PC-9 (cell line): ENCODE measurements at regions not wholly inside any gene's neighbourhood (a gene's known extent, or its start where the extent isn't known, plus 50 kb on each side); places are given as distances from the start of the nearest gene placed in this dataset.

Source experiments
- BruUV-seq: library from RNA; stranded (reverse); fragments of 400-500 nt; replicated peaks from 2 replicates; lab custom pipeline; 2021; lab: Mats Ljungman, UMichigan
- CTCF ChIA-PET: fragments of 300-600 bp; sonication (Branson Sonifier 250); formaldehyde crosslinking; loops from one replicate; lab custom pipeline; 2022; ENCODE audit warnings: antibody characterized with exemption; lab: Charles Lee
- POLR2A ChIA-PET: fragments of 300-600 bp; sonication (Branson Sonifier 250); formaldehyde crosslinking; loops from one replicate; lab custom pipeline; 2022; ENCODE audit warnings: antibody characterized with exemption; ENCODE audit not compliant: unreplicated experiment; lab: Charles Lee
- DNase-seq, 2 experiments: peaks; one replicate each; pipeline versions ENCODE4 v3.0.0 to v3.0.0-alpha.2; 2015 to 2022; ENCODE audit warnings: mixed read lengths in 1 of 2
- H2AFZ ChIP-seq: fragments of 200-600 bp; sonication (generic); 2 replicates; pipeline ENCODE4 v1.8.1; 2017; ENCODE audit warnings: antibody characterized with exemption
- H3F3A ChIP-seq: fragments of 200-600 bp; sonication (generic); 2 replicates; pipeline ENCODE4 v1.8.1; 2017; ENCODE audit warnings: antibody characterized with exemption, mild to moderate bottlenecking, low read depth; ENCODE audit not compliant: insufficient read depth
- H3K27ac ChIP-seq: fragments of 200-600 bp; sonication (generic); 2 replicates; pipeline ENCODE4 v1.6.1; 2016; ENCODE audit warnings: mixed run types
- H3K27me3 ChIP-seq: fragments of 200-600 bp; sonication (generic); 2 replicates; pipeline ENCODE4 v1.6.1; 2016; ENCODE audit warnings: low read depth, mixed run types; ENCODE audit not compliant: insufficient read depth
- H3K36me3 ChIP-seq: fragments of 200-600 bp; sonication (generic); 2 replicates; pipeline ENCODE4 v1.6.1; 2016; ENCODE audit warnings: low read depth, mixed run types
- H3K4me1 ChIP-seq: fragments of 200-600 bp; sonication (generic); replicated peaks from 2 replicates; pipeline ENCODE4 v1.6.1; 2016; ENCODE audit warnings: mixed run types; ENCODE audit not compliant: insufficient read depth
- H3K4me2 ChIP-seq: fragments of 200-600 bp; sonication (generic); 2 replicates; pipeline ENCODE4 v1.6.1; 2017; ENCODE audit warnings: mixed run types
- H3K4me3 ChIP-seq: fragments of 200-600 bp; sonication (generic); 2 replicates; pipeline ENCODE4 v1.6.1; 2016; ENCODE audit warnings: mixed run types
- H3K79me2 ChIP-seq: fragments of 200-600 bp; sonication (generic); 2 replicates; pipeline ENCODE4 v1.6.1; 2017; ENCODE audit warnings: low read depth, mixed run types
- H3K9me2 ChIP-seq: fragments of 200-600 bp; sonication (generic); 2 replicates; pipeline ENCODE4 v1.8.1; 2017; ENCODE audit warnings: mild to moderate bottlenecking; ENCODE audit not compliant: insufficient read depth
- H3K9me3 ChIP-seq: fragments of 200-600 bp; sonication (generic); 2 replicates; pipeline ENCODE4 v1.8.1; 2016; ENCODE audit warnings: low read depth; ENCODE audit not compliant: insufficient read depth
- H4K20me1 ChIP-seq: fragments of 200-600 bp; sonication (generic); 2 replicates; pipeline ENCODE4 v1.8.1; 2017; ENCODE audit not compliant: insufficient read depth
- EZH2 ChIP-seq: fragments of 200-600 bp; sonication (generic); IDR thresholded peaks from 2 replicates; pipeline ENCODE4 v1.8.0; 2017; ENCODE audit warnings: antibody characterized with exemption, low read depth
- intact Hi-C: fragments of 100-400 bp; cut with micrococcal nuclease; formaldehyde crosslinking; loops from one replicate; pipeline ENCODE4 v1.10.0; 2022; ENCODE audit not compliant: unreplicated experiment
- TF ChIP-seq, protein P1 (sequence below): fragments of 200-600 bp; sonication (generic); conservative IDR thresholded peaks from 2 replicates; pipeline ENCODE4 v1.6.1; 2017; ENCODE audit warnings: mixed run types, antibody characterized with exemption, mild to moderate bottlenecking, moderate library complexity

GRCh38 chr12:46100551-46101484 is 110.4 kb upstream of the SCAF11 start:
- no peak overlapping the region for H2AFZ ChIP-seq
- H3K4me3 ChIP-seq, result no peak overlapping the region
- CTCF ChIA-PET, result no interaction called here
- H3F3A ChIP-seq, result no peaks in the 10 kb centered on the region
- DNase-seq, result no peak
- no peaks in the 10 kb centered on the region for H3K9me2 ChIP-seq
- H3K4me1 ChIP-seq, result no peaks in the 10 kb centered on the region
- no peaks in the 10 kb centered on the region for H4K20me1 ChIP-seq
- no peaks in the 10 kb centered on the region for H3K79me2 ChIP-seq
- H3K4me2 ChIP-seq, result peak overlapping the region; percentile 19; the same call in 1 of the 2 replicates
- no peak overlapping the region for H3K27ac ChIP-seq
- BruUV-seq, result no TSS peak
- H3K9me3 ChIP-seq, result peaks cover 5% of the 10 kb centered on the region; the same call in 1 of the 2 replicates
- no peaks in the 10 kb centered on the region for H3K27me3 ChIP-seq
- TF ChIP-seq, protein P1, sequence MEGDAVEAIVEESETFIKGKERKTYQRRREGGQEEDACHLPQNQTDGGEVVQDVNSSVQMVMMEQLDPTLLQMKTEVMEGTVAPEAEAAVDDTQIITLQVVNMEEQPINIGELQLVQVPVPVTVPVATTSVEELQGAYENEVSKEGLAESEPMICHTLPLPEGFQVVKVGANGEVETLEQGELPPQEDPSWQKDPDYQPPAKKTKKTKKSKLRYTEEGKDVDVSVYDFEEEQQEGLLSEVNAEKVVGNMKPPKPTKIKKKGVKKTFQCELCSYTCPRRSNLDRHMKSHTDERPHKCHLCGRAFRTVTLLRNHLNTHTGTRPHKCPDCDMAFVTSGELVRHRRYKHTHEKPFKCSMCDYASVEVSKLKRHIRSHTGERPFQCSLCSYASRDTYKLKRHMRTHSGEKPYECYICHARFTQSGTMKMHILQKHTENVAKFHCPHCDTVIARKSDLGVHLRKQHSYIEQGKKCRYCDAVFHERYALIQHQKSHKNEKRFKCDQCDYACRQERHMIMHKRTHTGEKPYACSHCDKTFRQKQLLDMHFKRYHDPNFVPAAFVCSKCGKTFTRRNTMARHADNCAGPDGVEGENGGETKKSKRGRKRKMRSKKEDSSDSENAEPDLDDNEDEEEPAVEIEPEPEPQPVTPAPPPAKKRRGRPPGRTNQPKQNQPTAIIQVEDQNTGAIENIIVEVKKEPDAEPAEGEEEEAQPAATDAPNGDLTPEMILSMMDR, result no peak
- no peak for TF ChIP-seq EZH2
- POLR2A ChIA-PET, result no interaction called here
- intact Hi-C loops, result no loop called here
- H3K36me3 ChIP-seq, result no peaks in the 10 kb centered on the region

- no TSS peak for BruUV-seq
- no peaks in the 10 kb centered on the region for H3K36me3 ChIP-seq
- intact Hi-C loops, result no loop called here
- peak in 1 of 2 experiments; percentile 63 for DNase-seq
- no peak overlapping the region for H2AFZ ChIP-seq
- H3K9me2 ChIP-seq, result no peaks in the 10 kb centered on the region
- no peak for TF ChIP-seq EZH2
- TF ChIP-seq, protein P1, result no peak
- CTCF ChIA-PET, result no interaction called here
- H3F3A ChIP-seq, result no peaks in the 10 kb centered on the region
- H3K4me2 ChIP-seq, result peak overlapping the region; percentile 34; the same call in 1 of the 2 replicates
- no peaks in the 10 kb centered on the region for H3K79me2 ChIP-seq
- H3K4me3 ChIP-seq, result no peak overlapping the region
- no peaks in the 10 kb centered on the region for H3K27me3 ChIP-seq
- H4K20me1 ChIP-seq, result no peaks in the 10 kb centered on the region
- POLR2A ChIA-PET, result no interaction called here
- peaks cover 3% of the 10 kb centered on the region; the same call in 1 of the 2 replicates for H3K4me1 ChIP-seq
- peaks cover 15% of the 10 kb centered on the region for H3K9me3 ChIP-seq
- H3K27ac ChIP-seq, result no peak overlapping the region
Observed at GRCh38 chr12:46089414-46090162, 99.2 kb upstream of the SCAF11 start.

DNA sequence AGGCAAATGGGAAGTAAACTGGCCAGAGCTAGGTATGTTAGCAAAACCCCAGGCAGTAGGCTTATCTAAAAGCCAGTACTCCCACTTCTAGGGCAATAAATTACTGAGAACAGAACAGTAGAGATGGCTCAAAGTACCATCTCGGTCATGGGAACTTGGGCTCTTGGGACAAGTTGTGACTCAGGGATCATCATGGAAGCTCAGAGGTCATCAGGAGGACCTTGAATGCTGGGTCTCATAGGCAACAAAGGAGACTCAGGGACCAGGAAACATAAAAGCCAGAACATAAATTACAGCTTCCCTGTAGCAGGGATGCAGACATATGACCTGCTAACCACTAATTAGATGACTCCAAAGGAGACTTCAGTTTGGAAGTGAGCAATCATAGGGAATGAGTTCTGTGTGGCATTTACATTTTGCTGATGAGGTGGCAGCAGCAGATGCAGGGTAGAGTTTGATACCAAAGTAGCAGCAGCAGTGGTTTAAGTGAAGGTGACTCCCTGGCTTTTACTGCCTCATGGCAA is 97.6 kb upstream of the SCAF11 start:
- no TSS peak for BruUV-seq
- Histone ChIP-seq H2AFZ (no peak overlapping the region), H3F3A (no peaks in the 10 kb centered on the region), H3K27ac (no peak overlapping the region), H3K4me3 (no peak overlapping the region), H3K9me2 (no peaks in the 10 kb centered on the region), H3K9me3 (peaks cover 20% of the 10 kb centered on the region), H3K27me3 (no peaks in the 10 kb centered on the region), H3K36me3 (no peaks in the 10 kb centered on the region), H4K20me1 (no peaks in the 10 kb centered on the region), H3K79me2 (no peaks in the 10 kb centered on the region), H3K4me2 (no peak overlapping the region), H3K4me1 (peaks cover 3% of the 10 kb centered on the region; the same call in 1 of the 2 replicates)
- no peak for TF ChIP-seq EZH2
- TF ChIP-seq, protein P1, result no peak
- CTCF ChIA-PET, result no interaction called here
- intact Hi-C loops, result no loop called here
- POLR2A ChIA-PET, result no interaction called here
- no peak for DNase-seq
